H9 (cell line): ENCODE measurements at regions not wholly inside any gene's neighbourhood (a gene's known extent, or its start where the extent isn't known, plus 50 kb on each side); places are given as distances from the start of the nearest gene placed in this dataset.

ENCODE experiments used
- DNase-seq: peaks from one replicate; pipeline ENCODE4 v3.0.0-alpha.2; 2017
- H2AFZ ChIP-seq: one replicate; pipeline ENCODE4 v1.6.1; 2013; ENCODE audit warnings: mild to moderate bottlenecking, low read length, control low read depth, moderate library complexity
- H2AK5ac ChIP-seq: 2 replicates; pipeline ENCODE4 v1.6.1; 2013; ENCODE audit warnings: low read length, control low read depth, mixed read lengths; ENCODE audit not compliant: insufficient read length
- H2BK120ac ChIP-seq: one replicate; pipeline ENCODE4 v1.6.1; 2013; ENCODE audit warnings: low read depth, mild to moderate bottlenecking, low read length, control low read depth, inconsistent platforms; ENCODE audit not compliant: poor library complexity, severe bottlenecking
- H2BK12ac ChIP-seq: 2 replicates; pipeline ENCODE4 v1.6.1; 2013; ENCODE audit warnings: low read length, control low read depth, mixed read lengths, low read depth; ENCODE audit not compliant: insufficient read length
- H2BK15ac ChIP-seq: 2 replicates; pipeline ENCODE4 v1.6.1; 2013; ENCODE audit warnings: low read depth, low read length, control low read depth
- H2BK20ac ChIP-seq: one replicate; pipeline ENCODE4 v1.6.1; 2013; ENCODE audit warnings: low read depth, mild to moderate bottlenecking, low read length, control low read depth, inconsistent platforms; ENCODE audit not compliant: poor library complexity, severe bottlenecking
- H2BK5ac ChIP-seq: 2 replicates; pipeline ENCODE4 v1.6.1; 2013; ENCODE audit warnings: low read length, control low read depth, mixed read lengths; ENCODE audit not compliant: insufficient read length
- H3K14ac ChIP-seq: 2 replicates; pipeline ENCODE4 v1.6.1; 2013; ENCODE audit warnings: low read length, control low read depth; ENCODE audit not compliant: insufficient read depth
- H3K18ac ChIP-seq: 2 replicates; pipeline ENCODE4 v1.6.1; 2013; ENCODE audit warnings: low read depth, mild to moderate bottlenecking, mixed read lengths, low read length, control low read depth; ENCODE audit not compliant: insufficient read length
- H3K23ac ChIP-seq: 2 replicates; pipeline ENCODE4 v1.6.1; 2013; ENCODE audit warnings: low read length, control low read depth, mixed read lengths, low read depth; ENCODE audit not compliant: insufficient read length
- H3K23me2 ChIP-seq: 2 replicates; pipeline ENCODE4 v1.6.1; 2013; ENCODE audit warnings: low read depth, mild to moderate bottlenecking, mixed read lengths, low read length, control low read depth; ENCODE audit not compliant: insufficient read length, poor library complexity, severe bottlenecking
- H3K27ac ChIP-seq: 2 replicates; pipeline ENCODE4 v1.5.1; 2013; ENCODE audit warnings: low read length, control low read depth, mixed read lengths, low read depth; ENCODE audit not compliant: insufficient read length
- H3K27me3 ChIP-seq: 2 replicates; pipeline ENCODE4 v1.6.1; 2013; ENCODE audit warnings: low read length, control low read depth, inconsistent platforms; ENCODE audit not compliant: insufficient read depth
- H3K4ac ChIP-seq: 2 replicates; pipeline ENCODE4 v1.6.1; 2013; ENCODE audit warnings: low read depth, mild to moderate bottlenecking, control low read depth, inconsistent platforms, low read length, moderate library complexity
- H3K4me1 ChIP-seq: 2 replicates; pipeline ENCODE4 v1.6.1; 2013; ENCODE audit warnings: low read length, control low read depth, inconsistent platforms; ENCODE audit not compliant: insufficient read depth
- H3K4me2 ChIP-seq: 2 replicates; pipeline ENCODE4 v1.6.1; 2013; ENCODE audit warnings: low read length, control low read depth, mixed read lengths; ENCODE audit not compliant: insufficient read length, insufficient read depth
- H3K56ac ChIP-seq: 2 replicates; pipeline ENCODE4 v1.6.1; 2013; ENCODE audit warnings: low read depth, mild to moderate bottlenecking, mixed read lengths, low read length, control low read depth; ENCODE audit not compliant: insufficient read length
- H3K79me1 ChIP-seq: 2 replicates; pipeline ENCODE4 v1.6.1; 2013; ENCODE audit warnings: low read depth, mild to moderate bottlenecking, moderate library complexity, low read length, control low read depth, inconsistent platforms; ENCODE audit not compliant: insufficient read depth, poor library complexity, severe bottlenecking
- H3K79me2 ChIP-seq: 2 replicates; pipeline ENCODE4 v1.6.1; 2013; ENCODE audit warnings: low read length, control low read depth, inconsistent platforms; ENCODE audit not compliant: insufficient read depth
- H3K9ac ChIP-seq: 2 replicates; pipeline ENCODE4 v1.6.1; 2013; ENCODE audit warnings: low read length, control low read depth, mixed read lengths; ENCODE audit not compliant: insufficient read length; ENCODE audit errors: extremely low read depth
- H3K9me3 ChIP-seq: one replicate; pipeline ENCODE4 v1.6.1; 2013; ENCODE audit warnings: low read depth, low read length, inconsistent platforms; ENCODE audit not compliant: control insufficient read depth
- H3T11ph ChIP-seq: one replicate; pipeline ENCODE4 v1.6.1; 2013; ENCODE audit warnings: mild to moderate bottlenecking, low read length, control low read depth, inconsistent platforms
- H4K20me1 ChIP-seq: one replicate; pipeline ENCODE4 v1.6.1; 2013; ENCODE audit not compliant: control insufficient read depth, insufficient read length, insufficient read depth
- H4K5ac ChIP-seq: 2 replicates; pipeline ENCODE4 v1.6.1; 2013; ENCODE audit warnings: low read depth, mild to moderate bottlenecking, mixed read lengths, low read length, control low read depth; ENCODE audit not compliant: insufficient read length
- H4K8ac ChIP-seq: replicated peaks from 2 replicates; pipeline ENCODE4 v1.6.1; 2013; ENCODE audit warnings: low read length, control low read depth, mixed read lengths, low read depth; ENCODE audit not compliant: insufficient read length
- H4K91ac ChIP-seq: 2 replicates; pipeline ENCODE4 v1.6.1; 2013; ENCODE audit warnings: low read depth, mild to moderate bottlenecking, moderate library complexity, mixed read lengths, low read length, control low read depth; ENCODE audit not compliant: insufficient read length
- H3K27ac Mint-ChIP-seq, 3 experiments: 2 replicates in 2 of 3; 3 replicates in 1 of 3; pipeline ENCODE4 v1.8.0; 2020 to 2021; ENCODE audit warnings: mixed read lengths in 3 of 3, mild to moderate bottlenecking in 1 of 3, moderate library complexity in 1 of 3
- H3K27me3 Mint-ChIP-seq: 2 replicates; pipeline ENCODE4 v1.8.0; 2021; ENCODE audit warnings: low read depth, mild to moderate bottlenecking, moderate library complexity, mixed read lengths
- H3K36me3 Mint-ChIP-seq, 3 experiments: 2 replicates in 2 of 3; 3 replicates in 1 of 3; pipeline ENCODE4 v1.8.0; 2020 to 2021; ENCODE audit warnings: low read depth in 3 of 3, mixed read lengths in 3 of 3; ENCODE audit not compliant: insufficient read depth in 1 of 3
- H3K4me1 Mint-ChIP-seq, 2 experiments: 2 replicates each; pipeline ENCODE4 v1.8.0; 2020; ENCODE audit warnings: mixed read lengths in 2 of 2
- H3K4me3 Mint-ChIP-seq, 2 experiments: 2 replicates in 1 of 2; 3 replicates in 1 of 2; pipeline ENCODE4 v1.8.0; 2020 to 2021; ENCODE audit warnings: mild to moderate bottlenecking in 2 of 2, mixed read lengths in 2 of 2, moderate library complexity in 1 of 2
- H3K9me3 Mint-ChIP-seq, 2 experiments: 2 replicates in 1 of 2; 3 replicates in 1 of 2; pipeline ENCODE4 v1.8.0; 2020; ENCODE audit warnings: mild to moderate bottlenecking in 2 of 2, mixed read lengths in 2 of 2, moderate library complexity in 1 of 2
- WGBS: extraction: QIAGEN DNeasy Blood & Tissue Kit; methylation state at CpG from one replicate; pipeline ENCODE4 v1.1.7; 2013; ENCODE audit warnings: missing lambda C conversion rate, low lambda C conversion rate, mixed read lengths; ENCODE audit not compliant: insufficient read length; ENCODE audit errors: extremely low coverage; 5-methylcytosine and 5-hydroxymethylcytosine counted together
- TF ChIP-seq, protein P1 (sequence below): fragments of 200-600 bp; sonication (generic); conservative IDR thresholded peaks from 3 replicates; pipeline ENCODE4 v1.8.0; 2021; ENCODE audit warnings: antibody characterized with exemption, mild to moderate bottlenecking

DNA sequence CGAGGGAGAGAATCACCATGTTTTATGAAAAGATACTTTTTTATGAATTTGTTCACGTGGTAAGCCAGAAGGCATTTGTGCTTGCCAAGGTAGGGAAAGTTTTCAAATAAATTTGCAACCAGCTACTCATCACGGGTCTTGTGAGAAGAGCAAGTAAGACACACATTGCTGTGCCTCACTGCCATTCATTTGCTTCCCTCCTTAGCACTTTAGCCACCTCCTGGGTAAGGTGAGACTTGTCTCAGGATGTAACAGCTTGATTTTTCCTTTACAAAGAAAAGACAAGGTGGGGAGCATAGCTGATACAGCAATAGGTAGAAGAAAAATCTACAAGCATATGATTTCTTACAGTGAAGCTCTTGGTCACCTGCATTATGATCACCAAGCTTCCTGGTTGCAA lies 342.4 kb upstream of the GRM3 start:
- Histone ChIP-seq H3K18ac (no peak overlapping the region), H2BK15ac (no peak overlapping the region), H2AK5ac (no peak overlapping the region), H3K23me2 (no peaks in the 10 kb centered on the region), H3K27me3 (no peaks in the 10 kb centered on the region), H3K4me2 (no peak overlapping the region), H3K4ac (no peak overlapping the region), H3K4me1 (no peaks in the 10 kb centered on the region; the same call in 1 of the 2 replicates), H3K23ac (no peak overlapping the region), H2BK5ac (no peak overlapping the region), H4K8ac (no peak overlapping the region), H3K14ac (no peak overlapping the region), H3T11ph (no peak overlapping the region), H4K91ac (no peak overlapping the region), H3K79me1 (no peaks in the 10 kb centered on the region), H2BK120ac (no peak overlapping the region), H2BK20ac (no peak overlapping the region), H3K9ac (no peak overlapping the region), H3K79me2 (no peaks in the 10 kb centered on the region), H3K27ac (no peak overlapping the region), H2AFZ (no peak overlapping the region), H4K20me1 (no peaks in the 10 kb centered on the region), H3K9me3 (no peaks in the 10 kb centered on the region), H2BK12ac (no peak overlapping the region), H4K5ac (no peak overlapping the region), H3K56ac (no peak overlapping the region)
- TF ChIP-seq, protein P1, sequence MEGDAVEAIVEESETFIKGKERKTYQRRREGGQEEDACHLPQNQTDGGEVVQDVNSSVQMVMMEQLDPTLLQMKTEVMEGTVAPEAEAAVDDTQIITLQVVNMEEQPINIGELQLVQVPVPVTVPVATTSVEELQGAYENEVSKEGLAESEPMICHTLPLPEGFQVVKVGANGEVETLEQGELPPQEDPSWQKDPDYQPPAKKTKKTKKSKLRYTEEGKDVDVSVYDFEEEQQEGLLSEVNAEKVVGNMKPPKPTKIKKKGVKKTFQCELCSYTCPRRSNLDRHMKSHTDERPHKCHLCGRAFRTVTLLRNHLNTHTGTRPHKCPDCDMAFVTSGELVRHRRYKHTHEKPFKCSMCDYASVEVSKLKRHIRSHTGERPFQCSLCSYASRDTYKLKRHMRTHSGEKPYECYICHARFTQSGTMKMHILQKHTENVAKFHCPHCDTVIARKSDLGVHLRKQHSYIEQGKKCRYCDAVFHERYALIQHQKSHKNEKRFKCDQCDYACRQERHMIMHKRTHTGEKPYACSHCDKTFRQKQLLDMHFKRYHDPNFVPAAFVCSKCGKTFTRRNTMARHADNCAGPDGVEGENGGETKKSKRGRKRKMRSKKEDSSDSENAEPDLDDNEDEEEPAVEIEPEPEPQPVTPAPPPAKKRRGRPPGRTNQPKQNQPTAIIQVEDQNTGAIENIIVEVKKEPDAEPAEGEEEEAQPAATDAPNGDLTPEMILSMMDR = no peak; the same call in 2 of the 3 replicates
- peak; percentile 26 for DNase-seq
- WGBS = no CpG with 5 or more reads among the region's 3 CpGs
- Mint-ChIP-seq H3K9me3 (no peaks in the 10 kb centered on the region; a peak in 1 of 5 replicates), H3K36me3 (no peaks in the 10 kb centered on the region), H3K4me3 (no peak overlapping the region), H3K27ac (peak overlapping the region in 2 of 3 experiments; percentile 75 to 85; a peak in 4 of 7 replicates), H3K27me3 (no peaks in the 10 kb centered on the region), H3K4me1 (peaks cover 22 to 27% of the 10 kb centered on the region in 2 experiments)
